HG03064 (cell line): ENCODE measurements at regions not wholly inside any gene's neighbourhood (a gene's known extent, or its start where the extent isn't known, plus 50 kb on each side); places are given as distances from the start of the nearest gene placed in this dataset.

Source experiments
- ATAC-seq: cut with Tn5 transposase; IDR thresholded peaks from one replicate; pipeline ENCODE4 v1.9.1; 2021; ENCODE audit warnings: low read depth; ENCODE audit not compliant: unreplicated experiment

DNA sequence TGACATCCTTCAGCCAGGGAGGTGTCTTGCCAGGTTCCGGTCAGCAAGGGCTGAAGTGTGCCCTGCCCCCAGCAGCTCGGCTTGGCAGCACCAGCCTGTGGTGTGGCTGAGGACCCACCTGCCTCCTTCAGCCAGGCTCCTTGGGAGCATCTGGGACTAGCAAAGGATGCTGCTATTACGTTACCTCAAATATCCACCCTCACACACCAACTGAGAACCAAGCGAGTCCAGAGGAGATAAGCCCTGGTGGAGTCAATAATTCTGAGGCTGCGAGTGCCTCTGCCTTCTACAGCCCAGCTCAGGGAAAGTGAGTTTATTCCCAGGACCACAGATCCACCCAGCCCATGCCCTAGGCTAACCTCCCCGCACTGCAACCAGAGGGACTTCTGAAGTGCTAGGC is 57.1 kb upstream of the FSTL4 start:
- no peak for ATAC-seq

DNA sequence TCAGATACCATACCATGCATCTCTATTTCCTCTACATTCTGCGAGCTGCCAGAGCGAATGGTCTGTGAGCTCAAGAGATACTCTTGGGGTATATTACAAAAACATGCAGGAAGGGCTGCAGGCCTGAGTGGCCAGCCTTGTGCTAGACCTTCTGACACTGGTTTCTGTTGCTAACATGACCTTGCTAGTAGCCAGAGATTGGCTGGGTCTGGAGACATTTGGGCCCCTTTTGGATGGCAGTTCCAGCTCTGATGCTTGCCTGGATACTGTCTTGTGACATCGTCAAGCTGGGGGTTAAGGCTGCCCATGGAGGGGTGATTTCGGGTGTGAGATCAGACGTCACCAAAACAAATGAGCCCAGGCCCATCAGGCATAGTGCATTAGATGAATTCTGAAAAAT is 56.1 kb upstream of the FSTL4 start:
- ATAC-seq: no peak

DNA sequence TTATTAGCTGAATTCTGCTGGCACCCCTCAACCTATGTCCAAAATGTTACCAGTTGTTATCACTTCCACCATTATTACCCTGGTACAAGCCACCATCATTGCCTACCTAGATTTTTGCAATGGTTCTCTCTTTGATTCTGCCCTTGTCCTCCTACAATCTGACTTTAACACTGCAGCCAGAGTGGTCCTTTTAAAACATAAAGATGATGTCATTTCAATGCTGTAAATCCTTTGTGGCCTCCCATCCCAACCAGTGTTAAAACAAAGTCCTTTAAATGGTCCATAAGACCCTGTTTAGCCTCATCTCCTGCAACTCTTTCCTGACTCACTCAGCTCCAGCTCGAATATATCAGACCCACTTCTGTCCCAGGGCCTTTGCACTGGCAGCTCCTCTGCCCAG is 54.9 kb upstream of the FSTL4 start:
- ATAC-seq: no peak

DNA sequence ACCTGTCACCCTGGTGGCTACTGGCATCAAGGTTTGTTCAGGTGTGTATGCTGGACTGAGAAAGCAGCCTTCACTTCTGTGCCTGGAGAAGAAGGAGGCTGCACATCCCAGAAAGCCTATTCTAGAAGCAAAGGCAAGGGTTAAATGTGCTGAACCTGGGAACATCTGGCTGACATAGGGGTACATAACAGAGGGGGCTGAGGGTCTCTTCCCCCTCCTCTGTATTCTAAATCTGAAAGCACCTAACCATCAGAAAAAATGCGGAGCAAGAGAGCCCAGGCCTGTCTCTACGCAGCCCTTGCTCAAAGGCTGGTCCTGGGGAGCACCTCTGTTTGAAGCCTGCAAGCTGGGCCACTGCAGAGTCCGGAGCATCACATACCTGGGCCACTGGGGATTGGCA is 53.2 kb upstream of the FSTL4 start:
- no peak for ATAC-seq

DNA sequence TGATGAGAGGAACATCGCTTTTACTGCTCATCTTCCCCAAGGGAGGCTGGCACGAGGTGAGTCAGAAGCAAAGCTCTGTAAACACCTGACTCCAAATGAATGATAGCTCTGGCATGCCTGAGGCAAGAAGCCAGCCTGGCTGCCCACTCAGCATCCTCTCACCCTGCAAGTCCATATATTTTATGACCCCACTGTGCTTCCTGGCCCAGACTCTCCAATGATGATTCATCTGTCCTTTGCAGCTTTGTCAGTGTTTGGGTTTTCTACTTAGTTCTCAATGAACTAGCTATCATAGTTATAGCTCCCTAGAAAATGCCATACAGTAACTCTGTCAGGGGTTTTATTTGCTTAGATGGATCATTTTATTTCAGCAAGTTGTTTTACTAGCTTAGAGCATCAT is 52.1 kb upstream of the FSTL4 start:
- ATAC-seq: no peak

DNA sequence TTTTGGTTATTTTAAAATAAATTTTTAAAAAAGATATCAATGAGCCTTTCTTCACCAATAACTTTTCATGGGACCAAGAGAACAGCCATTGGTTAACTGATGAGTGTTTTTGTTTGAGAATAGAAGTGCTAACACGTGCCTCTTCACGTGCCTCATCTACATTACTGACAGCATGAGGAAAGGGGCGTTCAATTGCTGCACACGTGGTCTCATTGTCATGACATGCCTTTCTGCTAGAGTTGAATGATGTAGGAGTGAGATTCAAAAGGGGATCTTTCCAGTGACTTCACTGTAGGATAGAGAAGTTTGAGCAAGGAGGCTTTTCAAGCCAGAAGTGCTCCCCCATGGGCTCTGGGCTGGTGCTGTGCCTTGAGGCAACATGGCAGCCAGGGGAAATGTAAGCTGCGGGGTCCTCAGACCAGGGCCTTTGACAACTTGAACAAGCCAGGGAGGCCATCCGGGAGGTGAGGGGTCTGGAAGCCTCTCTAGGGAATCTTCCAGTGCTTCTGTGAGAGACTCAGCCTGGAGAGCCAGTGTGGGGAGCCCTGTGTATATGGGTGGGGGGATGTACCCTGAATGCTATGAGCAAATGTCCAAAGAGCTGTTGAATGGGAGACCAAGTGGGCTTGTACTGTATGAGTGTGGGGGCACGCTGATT is 51.2 kb upstream of the FSTL4 start:
- no peak for ATAC-seq

DNA sequence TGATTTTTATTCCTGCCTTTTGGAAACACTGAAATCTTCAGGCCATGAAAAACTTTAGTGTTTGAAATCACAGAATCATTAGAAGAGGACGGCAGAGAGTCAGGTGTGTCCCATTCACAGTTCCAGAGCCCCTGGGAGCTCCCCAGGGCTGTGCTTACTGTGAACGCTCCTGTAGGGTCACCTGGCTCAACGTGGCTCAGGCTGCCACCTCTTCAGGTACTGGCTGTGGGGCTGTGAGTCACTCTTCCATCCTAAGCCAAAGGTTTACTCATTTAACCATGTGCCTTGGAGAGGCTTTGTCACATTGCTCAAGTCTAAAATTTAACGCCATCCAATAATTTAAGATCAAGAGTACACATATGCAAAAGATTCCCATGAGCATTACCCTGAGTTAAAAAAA is 50.2 kb upstream of the FSTL4 start:
- no peak for ATAC-seq
